Spleen (tissue), 11 donors: ENCODE measurements at regions not wholly inside any gene's neighbourhood (a gene's known extent, or its start where the extent isn't known, plus 50 kb on each side); places are given as distances from the start of the nearest gene placed in this dataset.
"Not testable (repeated sequence)": the region's sequence is repeated elsewhere in the genome, so short reads cannot be mapped to it uniquely, and the experiment has no call there.

Source experiments
- DNase-seq: peaks from one replicate; pipeline ENCODE4 v3.0.0-alpha.2; 2020
- H3K27ac ChIP-seq, 8 donors: fragments of 200-600 bp; sonication (generic) in 7 of 8; 1 replicate in 4 of 8; 2 replicates in 4 of 8; pipeline versions ENCODE4 v1.5.0 to v1.8.0; 2016 to 2021; ENCODE audit warnings: inconsistent platforms in 4 of 8, mild to moderate bottlenecking in 4 of 8, moderate library complexity in 1 of 8
- H3K27me3 ChIP-seq, 7 donors: fragments of 200-600 bp; sonication (generic) in 6 of 7; replicated peaks in 1 of 7; 1 replicate in 4 of 7; 2 replicates in 3 of 7; pipeline versions ENCODE4 v1.5.0 to v1.8.0; 2016 to 2021; ENCODE audit warnings: inconsistent platforms in 3 of 7, mild to moderate bottlenecking in 1 of 7
- H3K36me3 ChIP-seq, 6 donors: fragments of 200-600 bp; sonication (generic) in 5 of 6; 1 replicate in 4 of 6; 2 replicates in 2 of 6; pipeline versions ENCODE4 v1.5.0 to v1.8.0; 2016 to 2021; ENCODE audit warnings: inconsistent platforms in 2 of 6
- H3K4me1 ChIP-seq, 6 donors: fragments of 200-600 bp; sonication (generic) in 5 of 6; 1 replicate in 3 of 6; 2 replicates in 3 of 6; pipeline versions ENCODE4 v1.5.0 to v1.8.0; 2016 to 2021; ENCODE audit warnings: inconsistent platforms in 3 of 6
- H3K4me3 ChIP-seq, 8 donors: fragments of 200-600 bp; sonication (generic) in 7 of 8; 1 replicate in 4 of 8; 2 replicates in 4 of 8; pipeline versions ENCODE4 v1.5.0 to v1.8.0; 2016 to 2021; ENCODE audit warnings: inconsistent platforms in 4 of 8, mild to moderate bottlenecking in 4 of 8, moderate library complexity in 2 of 8
- H3K9me3 ChIP-seq, 8 donors: fragments of 200-600 bp; sonication (generic) in 7 of 8; 1 replicate in 4 of 8; 2 replicates in 4 of 8; pipeline versions ENCODE4 v1.5.0 to v1.8.0; 2016 to 2021; ENCODE audit warnings: inconsistent platforms in 4 of 8
- CTCF ChIP-seq, 11 experiments: fragments of 200-600 bp in 7 of 11; fragments of 450-650 bp in 4 of 11; sonication (generic) in 4 of 11; IDR thresholded peaks in 8 of 11; conservative IDR thresholded peaks in 3 of 11; 1 replicate in 7 of 11; 2 replicates in 4 of 11; pipeline versions ENCODE4 v1.4.0 to v1.8.0; 2016 to 2021; ENCODE audit warnings: antibody characterized with exemption in 11 of 11, inconsistent platforms in 4 of 11, mild to moderate bottlenecking in 1 of 11
- POLR2A ChIP-seq, 3 donors: fragments of 450-650 bp; IDR thresholded peaks; one replicate each; pipeline ENCODE4 v1.5.1; 2017; ENCODE audit warnings: antibody characterized with exemption in 3 of 3, mild to moderate bottlenecking in 1 of 3
- POLR2AphosphoS5 ChIP-seq, 3 donors: sonication (generic); formaldehyde crosslinking; IDR thresholded peaks; one replicate each; pipeline ENCODE4 v1.5.1; 2017; ENCODE audit warnings: antibody characterized with exemption in 3 of 3
- WGBS, 5 donors: extraction: QIAGEN DNeasy Blood & Tissue Kit in 3 of 5; methylation state at CpG; one replicate each; pipeline versions ENCODE4 v1.1.5 to v1.1.7; 2013 to 2018; 5-methylcytosine and 5-hydroxymethylcytosine counted together
- intact Hi-C: fragments of 100-400 bp; cut with DNase I; formaldehyde crosslinking; loops from one replicate; pipeline ENCODE4 v1.15.0; 2023; ENCODE audit warnings: low total_unique reads
- donor health status: healthy with polysubstance abuse.
- donor health status: DM: no; HTN: no; CAD: no; lungs with moderate emphysema.
- donor health status: DM: no; HTN: no; CAD: no.
- donor health status: Bipolar disorder and iron deficiency.
- donor health status: healthy.
- donor health status: DM: no; HTN: no; CAD: no.
- donor health status: DM: yes; HTN: yes; CAD: no.

DNA sequence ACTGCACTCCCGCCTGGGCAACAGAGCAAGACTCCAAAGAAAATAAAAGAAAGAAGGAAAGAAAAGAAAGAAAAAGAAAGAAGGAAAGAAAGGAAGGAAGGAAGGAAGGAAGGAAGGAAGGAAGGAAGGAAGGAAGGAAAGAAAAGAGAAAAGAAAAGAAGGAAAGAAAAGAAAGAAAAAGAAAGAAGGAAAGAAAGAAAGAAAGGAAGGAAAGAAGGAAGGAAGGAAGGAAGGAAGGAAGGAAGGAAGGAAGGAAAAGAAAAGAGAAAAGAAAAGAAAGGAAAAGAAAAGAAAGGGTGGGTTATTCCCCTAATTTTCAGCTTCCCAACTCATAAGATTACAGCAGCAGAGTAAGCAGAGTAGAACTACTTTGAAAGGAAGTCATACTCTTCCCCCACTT lies 64.4 kb downstream of the TMEM200C start:
- WGBS, 5 donors: 78 to 96% (median 88%) methylated on average over 1 of the region's 1 CpG
- H3K4me1 ChIP-seq, H3K27ac ChIP-seq, H3K9me3 ChIP-seq, H3K4me3 ChIP-seq, H3K36me3 ChIP-seq, H3K27me3 ChIP-seq, intact Hi-C loops, DNase-seq: not testable (repeated sequence)

GRCh38 chr18:5828913-5829312 lies 66.4 kb downstream of the TMEM200C start:
- WGBS, 5 donors: 82 to 92% (median 86%) methylated on average over 1 of the region's 1 CpG
- Histone ChIP-seq H3K36me3 (no peaks in the 10 kb centered on the region), H3K4me3 (no peak overlapping the region), H3K4me1 (no peaks in the 10 kb centered on the region), H3K27me3 (no peaks in the 10 kb centered on the region), H3K9me3 (no peaks in the 10 kb centered on the region), H3K27ac (no peak overlapping the region)
- TF ChIP-seq CTCF (IDR thresholded peaks at IDR 0.05 in 8 of 11, conservative IDR thresholded peaks at IDR 0.05 in 3 of 11) (no peak), POLR2A (IDR thresholded peaks at IDR 0.05) (no peak), POLR2AphosphoS5 (IDR thresholded peaks at IDR 0.05) (no peak)
- no peak for DNase-seq
- intact Hi-C loops: no loop called here

- no peaks in the 10 kb centered on the region for H3K27me3 ChIP-seq
- WGBS, 5 donors: 79 to 88% (median 87%) methylated on average over 4 of the region's 4 CpGs
- H3K9me3 ChIP-seq: no peaks in the 10 kb centered on the region
- intact Hi-C loops: no loop called here
- H3K27ac ChIP-seq: no peak overlapping the region
- H3K36me3 ChIP-seq: no peaks in the 10 kb centered on the region
- H3K4me1 ChIP-seq: no peaks in the 10 kb centered on the region
- TF ChIP-seq CTCF (IDR thresholded peaks at IDR 0.05 in 8 of 11, conservative IDR thresholded peaks at IDR 0.05 in 3 of 11) (no peak), POLR2AphosphoS5 (IDR thresholded peaks at IDR 0.05) (no peak)
- no peak for DNase-seq
- no peak overlapping the region for H3K4me3 ChIP-seq
Measured at GRCh38 chr18:5825663-5826062, 69.7 kb downstream of the TMEM200C start.

- no peak for DNase-seq
- Histone ChIP-seq H3K27me3 (no peaks in the 10 kb centered on the region), H3K9me3 (no peaks in the 10 kb centered on the region), H3K4me1 (no peaks in the 10 kb centered on the region), H3K4me3 (no peak overlapping the region), H3K27ac (no peak overlapping the region), H3K36me3 (no peaks in the 10 kb centered on the region)
- intact Hi-C loops: no loop called here
- TF ChIP-seq POLR2AphosphoS5 (IDR thresholded peaks at IDR 0.05) (no peak), CTCF (IDR thresholded peaks at IDR 0.05 in 8 of 11, conservative IDR thresholded peaks at IDR 0.05 in 3 of 11) (no peak), POLR2A (IDR thresholded peaks at IDR 0.05) (no peak)
- WGBS, 5 donors: 49 to 59% (median 52%) methylated on average over 5 of the region's 5 CpGs
Measured at GRCh38 chr18:5824370-5824984, 70.8 kb downstream of the TMEM200C start.

- H3K27me3 ChIP-seq: no peaks in the 10 kb centered on the region
- no peak for DNase-seq
- 22 to 55% (median 34%) methylated on average over 1 of the region's 1 CpG for WGBS, 5 donors
- intact Hi-C loops: no loop called here
- no peak overlapping the region for H3K4me3 ChIP-seq
- H3K27ac ChIP-seq: no peak overlapping the region
- no peaks in the 10 kb centered on the region for H3K4me1 ChIP-seq
- H3K9me3 ChIP-seq: no peaks in the 10 kb centered on the region
- no peaks in the 10 kb centered on the region for H3K36me3 ChIP-seq
- TF ChIP-seq POLR2A (IDR thresholded peaks at IDR 0.05) (no peak), POLR2AphosphoS5 (IDR thresholded peaks at IDR 0.05) (no peak), CTCF (IDR thresholded peaks at IDR 0.05 in 8 of 11, conservative IDR thresholded peaks at IDR 0.05 in 3 of 11) (no peak)
Measured at GRCh38 chr18:5817816-5818215, 77.5 kb downstream of the TMEM200C start.
